IMR-90 (cell line): ENCODE measurements at regions not wholly inside any gene's neighbourhood (a gene's known extent, or its start where the extent isn't known, plus 50 kb on each side); places are given as distances from the start of the nearest gene placed in this dataset.

Experiments used
- ATAC-seq: fragments of 200-7000 bp; cut with Tn5 transposase; 2 replicates; pipeline ENCODE4 v1.9.1; 2020; ENCODE audit warnings: low read depth, mild to moderate bottlenecking, moderate library complexity
- BruUV-seq: library from RNA; stranded (reverse); fragments of 400-500 nt; replicated peaks from 2 replicates; lab custom pipeline; 2021; lab: Mats Ljungman, UMichigan
- CTCF ChIA-PET: fragments of 300-600 bp; formaldehyde crosslinking; extraction: SDS; loops from one replicate; lab custom pipeline; 2021; ENCODE audit warnings: antibody characterized with exemption; lab: Yijun Ruan, JAX
- POLR2A ChIA-PET: fragments of 300-600 bp; sonication (Branson Sonifier 250); formaldehyde crosslinking; loops from one replicate; lab custom pipeline; 2022; ENCODE audit warnings: antibody characterized with exemption; ENCODE audit not compliant: unreplicated experiment; lab: Charles Lee
- DNase-seq: peaks from one replicate; pipeline ENCODE4 v3.0.0; 2013
- H2AFZ ChIP-seq: replicated peaks from 2 replicates; pipeline ENCODE3; 2013; ENCODE audit warnings: low read length, mild to moderate bottlenecking; ENCODE audit not compliant: poor library complexity
- H2AK5ac ChIP-seq: 2 replicates; pipeline ENCODE4 v1.6.1; 2013; ENCODE audit warnings: low read depth, low read length, inconsistent platforms
- H2AK9ac ChIP-seq: replicated peaks from 2 replicates; pipeline ENCODE3; 2013; ENCODE audit warnings: mild to moderate bottlenecking, low read depth, low read length, moderate library complexity; ENCODE audit not compliant: poor library complexity
- H2BK120ac ChIP-seq: 2 replicates; pipeline ENCODE4 v1.6.1; 2013; ENCODE audit warnings: low read depth, low read length, inconsistent platforms
- H2BK15ac ChIP-seq: 3 replicates; pipeline ENCODE4 v1.6.1; 2013; ENCODE audit warnings: low read depth, low read length, inconsistent platforms
- H2BK20ac ChIP-seq: 2 replicates; pipeline ENCODE4 v1.6.1; 2013; ENCODE audit warnings: low read depth, mild to moderate bottlenecking, inconsistent platforms, low read length, moderate library complexity
- H2BK5ac ChIP-seq: 2 replicates; pipeline ENCODE4 v1.6.1; 2013; ENCODE audit warnings: mild to moderate bottlenecking, low read depth, low read length, inconsistent platforms; ENCODE audit not compliant: poor library complexity, severe bottlenecking
- H3K14ac ChIP-seq: replicated peaks from 2 replicates; pipeline ENCODE4 v1.6.1; 2013; ENCODE audit warnings: low read depth, low read length, inconsistent platforms
- H3K18ac ChIP-seq: 2 replicates; pipeline ENCODE4 v1.6.1; 2013; ENCODE audit warnings: low read depth, low read length, control low read depth
- H3K23ac ChIP-seq: 2 replicates; pipeline ENCODE4 v1.6.1; 2013; ENCODE audit warnings: low read depth, low read length, inconsistent platforms
- H3K27ac ChIP-seq: 2 replicates; pipeline ENCODE4 v1.5.1; 2013; ENCODE audit warnings: mild to moderate bottlenecking, control low read depth, low read length; ENCODE audit not compliant: insufficient read depth
- H3K27me3 ChIP-seq: 2 replicates; pipeline ENCODE4 v1.6.1; 2013; ENCODE audit warnings: low read length; ENCODE audit not compliant: control insufficient read depth, insufficient read depth
- H3K36me3 ChIP-seq: 2 replicates; pipeline ENCODE4 v1.6.1; 2013; ENCODE audit warnings: low read length, mixed read lengths; ENCODE audit not compliant: control insufficient read depth, insufficient read depth
- H3K4ac ChIP-seq: 2 replicates; pipeline ENCODE4 v1.6.1; 2013; ENCODE audit warnings: low read depth, low read length, inconsistent platforms
- H3K4me1 ChIP-seq: 2 replicates; pipeline ENCODE4 v1.6.1; 2013; ENCODE audit warnings: low read length, mixed read lengths; ENCODE audit not compliant: control insufficient read depth, insufficient read depth
- H3K4me2 ChIP-seq: 2 replicates; pipeline ENCODE4 v1.6.1; 2013; ENCODE audit warnings: low read depth, mild to moderate bottlenecking, control low read depth, low read length, moderate library complexity
- H3K4me3 ChIP-seq: 2 replicates; pipeline ENCODE4 v1.5.1; 2013; ENCODE audit warnings: low read depth, mild to moderate bottlenecking, control low read depth, low read length, moderate library complexity; ENCODE audit not compliant: insufficient read depth
- H3K56ac ChIP-seq: 2 replicates; pipeline ENCODE4 v1.6.1; 2013; ENCODE audit warnings: low read length, inconsistent platforms; ENCODE audit not compliant: insufficient read depth; ENCODE audit errors: extremely low read depth
- H3K79me1 ChIP-seq, 2 experiments: 2 replicates each; pipeline ENCODE4 v1.6.1; 2013; ENCODE audit warnings: low read length in 2 of 2, inconsistent platforms in 1 of 2, low read depth in 1 of 2
- H3K9ac ChIP-seq: 2 replicates; pipeline ENCODE4 v1.6.1; 2013; ENCODE audit warnings: low read depth, low read length, control low read depth
- H3K9me1 ChIP-seq: 2 replicates; pipeline ENCODE4 v1.6.1; 2013; ENCODE audit warnings: low read length, inconsistent platforms; ENCODE audit not compliant: insufficient read depth
- H3K9me3 ChIP-seq: 2 replicates; pipeline ENCODE4 v1.6.1; 2013; ENCODE audit warnings: low read length; ENCODE audit not compliant: control insufficient read depth, insufficient read depth
- H4K20me1 ChIP-seq: 2 replicates; pipeline ENCODE4 v1.6.1; 2013; ENCODE audit warnings: low read length, inconsistent platforms; ENCODE audit not compliant: insufficient read depth
- H4K5ac ChIP-seq: 2 replicates; pipeline ENCODE4 v1.6.1; 2013; ENCODE audit warnings: mild to moderate bottlenecking, low read depth, low read length, control low read depth
- H4K8ac ChIP-seq, 2 experiments: 2 replicates each; pipeline ENCODE4 v1.6.1; 2013; ENCODE audit warnings: low read depth in 2 of 2, low read length in 2 of 2, control low read depth in 1 of 2, inconsistent platforms in 1 of 2
- H4K91ac ChIP-seq: 2 replicates; pipeline ENCODE4 v1.6.1; 2013; ENCODE audit warnings: low read depth, low read length, inconsistent platforms; ENCODE audit not compliant: insufficient read depth
- BHLHE40 ChIP-seq: fragments of 150-350 bp; IDR thresholded peaks from 2 replicates; pipeline ENCODE4 v1.6.1; 2016; ENCODE audit warnings: mild to moderate bottlenecking, low read depth, low read length
- CEBPB ChIP-seq: IDR thresholded peaks from 2 replicates; pipeline ENCODE4 v1.6.1; 2012; ENCODE audit warnings: low read depth, low read length, improper control_type of control experiment
- CHD1 ChIP-seq: IDR thresholded peaks from 2 replicates; pipeline ENCODE4 v1.6.1; 2012; ENCODE audit warnings: low read depth, low read length, improper control_type of control experiment
- CTCF ChIP-seq: conservative IDR thresholded peaks from 2 replicates; pipeline ENCODE4 v1.5.1; 2012; ENCODE audit warnings: mild to moderate bottlenecking, low read depth, low read length, improper control_type of control experiment
- ELK1 ChIP-seq: fragments of 150-350 bp; IDR thresholded peaks from 2 replicates; pipeline ENCODE4 v1.6.1; 2016; ENCODE audit warnings: low read depth, mild to moderate bottlenecking, low read length, moderate library complexity, borderline replicate concordance
- FOS ChIP-seq: fragments of 150-350 bp; IDR thresholded peaks from 2 replicates; pipeline ENCODE4 v1.6.1; 2016; ENCODE audit warnings: low read depth, low read length
- MAFK ChIP-seq: IDR thresholded peaks from 2 replicates; pipeline ENCODE4 v1.6.1; 2012; ENCODE audit warnings: low read depth, low read length, improper control_type of control experiment
- MAZ ChIP-seq: IDR thresholded peaks from 2 replicates; pipeline ENCODE4 v1.6.1; 2012; ENCODE audit warnings: low read depth, mild to moderate bottlenecking, low read length, improper control_type of control experiment, moderate library complexity, borderline replicate concordance
- MXI1 ChIP-seq: IDR thresholded peaks from 2 replicates; pipeline ENCODE4 v1.6.1; 2012; ENCODE audit warnings: low read depth, mild to moderate bottlenecking, low read length, moderate library complexity, borderline replicate concordance
- NFE2L2 ChIP-seq: fragments of 150-350 bp; IDR thresholded peaks from 2 replicates; pipeline ENCODE4 v1.6.1; 2016; ENCODE audit warnings: low read depth, mild to moderate bottlenecking, low read length
- POLR2A ChIP-seq: IDR thresholded peaks from 2 replicates; pipeline ENCODE4 v1.6.1; 2012; ENCODE audit warnings: mild to moderate bottlenecking, low read depth, low read length
- RAD21 ChIP-seq: IDR thresholded peaks from 2 replicates; pipeline ENCODE4 v1.6.1; 2012; ENCODE audit warnings: low read length, improper control_type of control experiment
- RCOR1 ChIP-seq: IDR thresholded peaks from 2 replicates; pipeline ENCODE4 v1.6.1; 2012; ENCODE audit warnings: mild to moderate bottlenecking, low read length, improper control_type of control experiment; ENCODE audit not compliant: insufficient replicate concordance
- RFX5 ChIP-seq: IDR thresholded peaks from 2 replicates; pipeline ENCODE4 v1.8.0; 2012; ENCODE audit warnings: low read depth, mild to moderate bottlenecking, low read length, moderate library complexity
- SMC3 ChIP-seq: fragments of 150-350 bp; IDR thresholded peaks from 2 replicates; pipeline ENCODE4 v1.6.1; 2016; ENCODE audit warnings: low read depth, mild to moderate bottlenecking, antibody characterized with exemption, low read length, moderate library complexity
- USF2 ChIP-seq: fragments of 150-350 bp; IDR thresholded peaks from 2 replicates; pipeline ENCODE4 v1.6.1; 2017; ENCODE audit warnings: mild to moderate bottlenecking, antibody characterized with exemption, low read length, low read depth
- WGBS, 2 experiments: methylation state at CpG; one replicate each; pipeline versions ENCODE4 v1.1.5 to v1.1.7; 2013; ENCODE audit warnings: missing lambda C conversion rate in 2 of 2; ENCODE audit not compliant: insufficient read length in 1 of 2; ENCODE audit errors: extremely low coverage in 2 of 2; 5-methylcytosine and 5-hydroxymethylcytosine counted together
- dilution Hi-C: fragments of 300-500 bp; cut with HindIII; formaldehyde crosslinking; loops from one replicate; pipeline ENCODE4 v1.14.3; 2018; ENCODE audit warnings: low sequenced_read_pairs; ENCODE audit not compliant: unreplicated experiment
- in situ Hi-C: fragments of 300-500 bp; cut with MboI; formaldehyde crosslinking; loops from 3 replicates; pipeline ENCODE4 v1.14.3; 2019; ENCODE audit warnings: low sequenced_read_pairs, inconsistent platforms, mixed read lengths
- intact Hi-C: fragments of 100-400 bp; cut with micrococcal nuclease; formaldehyde crosslinking; loops from 2 replicates; pipeline ENCODE4 v1.10.0; 2022

GRCh38 chr20:19937651-19938420 is 79.3 kb upstream of the NAA20 start:
- POLR2A ChIA-PET, result no interaction called here
- H3K14ac ChIP-seq, result no peak overlapping the region
- H2BK5ac ChIP-seq, result no peak overlapping the region
- 78% methylated on average over 5 of the region's 8 CpGs; no CpG with 5 or more reads in 1 of the 2 experiments for WGBS, 2 experiments
- no peak overlapping the region for H4K5ac ChIP-seq
- H4K20me1 ChIP-seq, result peaks cover 25% of the 10 kb centered on the region; the same call in 1 of the 2 replicates
- no peak overlapping the region for H2AK5ac ChIP-seq
- H3K9ac ChIP-seq, result no peak overlapping the region
- no peak overlapping the region for H2BK20ac ChIP-seq
- BruUV-seq, result no TSS peak
- intact Hi-C loops (no loop called here), in situ Hi-C loops (no loop called here), dilution Hi-C loops (no loop called here)
- no peak overlapping the region for H2BK120ac ChIP-seq
- ATAC-seq (no peak), DNase-seq (no peak)
- H2AK9ac ChIP-seq, result no peak overlapping the region
- no peak overlapping the region for H4K8ac ChIP-seq
- H4K91ac ChIP-seq, result no peak overlapping the region
- H2BK15ac ChIP-seq, result no peak overlapping the region
- no peak overlapping the region for H3K23ac ChIP-seq
- no peak overlapping the region for H3K27ac ChIP-seq
- H3K36me3 ChIP-seq, result peaks cover 39% of the 10 kb centered on the region
- peaks cover 40% of the 10 kb centered on the region for H3K9me1 ChIP-seq
- H3K79me1 ChIP-seq, result peaks cover 31 to 89% of the 10 kb centered on the region in 2 experiments
- H3K4me1 ChIP-seq, result peaks cover 10% of the 10 kb centered on the region; the same call in 1 of the 2 replicates
- H3K9me3 ChIP-seq, result no peaks in the 10 kb centered on the region
- CTCF ChIA-PET, result no interaction called here
- H2AFZ ChIP-seq, result no peak overlapping the region
- H3K18ac ChIP-seq, result no peak overlapping the region
- H3K27me3 ChIP-seq, result no peaks in the 10 kb centered on the region
- no peak overlapping the region for H3K4ac ChIP-seq
- no peak overlapping the region for H3K4me2 ChIP-seq
- H3K56ac ChIP-seq, result no peak overlapping the region
- TF ChIP-seq BHLHE40 (no peak), ELK1 (no peak), RCOR1 (no peak), MAFK (no peak), SMC3 (no peak), RFX5 (no peak), CTCF (no peak), FOS (no peak), MAZ (no peak), USF2 (no peak), NFE2L2 (no peak), MXI1 (no peak), POLR2A (no peak), CEBPB (no peak), RAD21 (no peak), CHD1 (no peak)
- H3K4me3 ChIP-seq, result no peak overlapping the region
